ENCODE measurements at regions not wholly inside any gene's neighbourhood (a gene's known extent, or its start where the extent isn't known, plus 50 kb on each side); places are given as distances from the start of the nearest gene placed in this dataset.

DNA sequence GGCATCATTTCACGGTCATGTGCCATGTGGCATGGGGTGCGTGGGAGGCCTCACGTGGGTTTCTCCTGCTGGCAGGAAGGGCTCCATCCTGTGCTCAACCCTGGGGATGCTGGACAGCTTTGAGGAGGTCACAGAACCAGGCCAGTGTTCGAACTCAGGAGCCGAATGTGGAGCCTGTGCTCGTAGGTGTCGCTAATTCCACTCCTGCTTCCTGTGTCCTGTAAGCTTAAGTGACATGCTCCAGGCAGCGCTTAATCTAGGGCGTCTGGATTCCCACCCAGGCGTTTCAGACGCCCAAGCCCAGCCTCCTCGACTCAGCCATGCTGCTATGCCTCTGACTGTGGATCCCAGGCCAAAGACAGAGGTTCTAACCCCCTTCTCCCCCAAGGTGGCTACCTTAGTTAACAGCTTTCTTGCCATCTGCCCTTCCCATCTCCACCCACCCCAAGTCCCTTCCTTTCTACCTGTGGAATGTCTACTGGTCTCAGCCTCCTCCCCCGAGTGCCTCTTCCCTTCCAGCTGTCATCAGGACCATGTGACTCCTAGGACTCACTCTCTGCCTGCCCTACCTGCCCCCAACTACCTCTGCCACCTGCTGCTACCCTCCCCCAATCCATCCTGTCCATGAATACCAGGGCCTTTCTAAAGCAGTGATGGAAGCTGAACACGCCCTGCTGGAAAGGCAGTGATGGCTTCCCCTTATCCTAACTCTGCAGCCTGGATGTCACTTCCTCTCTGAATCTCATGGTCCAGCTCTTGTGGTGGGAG lies 255.1 kb downstream of the CDH26 start:
- DNase-seq (ENCODE audit: low spot score): no peak

DNA sequence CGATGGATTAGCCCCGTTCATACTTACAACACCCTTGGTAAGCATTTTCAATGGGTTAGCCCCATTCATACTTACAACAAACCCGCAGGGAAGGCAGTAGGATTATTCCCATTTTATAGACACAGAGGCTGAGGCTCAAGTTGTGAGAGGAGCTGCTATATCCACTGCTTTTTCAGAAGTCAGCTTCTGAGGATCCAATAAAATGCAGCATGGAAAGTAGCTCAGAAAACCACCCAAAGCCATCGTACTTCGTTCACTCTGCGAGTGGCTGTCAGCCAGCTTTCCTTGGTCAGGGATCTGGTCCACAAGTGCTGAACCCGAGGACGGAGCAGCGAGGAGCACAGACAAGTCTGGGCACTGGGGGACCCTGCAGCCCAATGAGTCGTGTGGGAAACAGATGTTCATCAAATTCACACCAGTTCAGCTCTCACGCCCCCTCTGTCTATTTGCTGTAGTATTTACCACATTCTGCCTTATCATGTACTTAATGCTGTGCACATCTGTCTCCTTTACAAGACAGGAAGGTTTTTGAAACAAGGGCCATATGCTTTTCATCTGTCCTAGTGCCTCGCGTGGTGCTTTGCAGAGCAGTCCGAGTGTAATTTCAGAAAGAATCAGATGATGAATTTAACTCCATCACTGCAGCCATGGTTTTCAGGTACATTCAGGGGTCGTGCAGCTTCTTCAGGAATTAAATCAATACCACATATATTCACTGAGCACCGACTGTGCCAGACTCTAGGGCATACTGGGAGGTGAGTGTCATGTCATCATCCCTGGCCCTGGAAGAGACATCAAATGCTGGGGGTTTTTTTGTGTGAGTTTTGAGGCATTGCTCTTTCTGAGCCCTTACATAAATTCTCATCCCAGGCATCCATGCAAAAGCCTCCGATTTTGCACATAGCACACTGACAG lies 256.9 kb downstream of the CDH26 start:
- no peak for DNase-seq (ENCODE audit: low spot score)

DNA sequence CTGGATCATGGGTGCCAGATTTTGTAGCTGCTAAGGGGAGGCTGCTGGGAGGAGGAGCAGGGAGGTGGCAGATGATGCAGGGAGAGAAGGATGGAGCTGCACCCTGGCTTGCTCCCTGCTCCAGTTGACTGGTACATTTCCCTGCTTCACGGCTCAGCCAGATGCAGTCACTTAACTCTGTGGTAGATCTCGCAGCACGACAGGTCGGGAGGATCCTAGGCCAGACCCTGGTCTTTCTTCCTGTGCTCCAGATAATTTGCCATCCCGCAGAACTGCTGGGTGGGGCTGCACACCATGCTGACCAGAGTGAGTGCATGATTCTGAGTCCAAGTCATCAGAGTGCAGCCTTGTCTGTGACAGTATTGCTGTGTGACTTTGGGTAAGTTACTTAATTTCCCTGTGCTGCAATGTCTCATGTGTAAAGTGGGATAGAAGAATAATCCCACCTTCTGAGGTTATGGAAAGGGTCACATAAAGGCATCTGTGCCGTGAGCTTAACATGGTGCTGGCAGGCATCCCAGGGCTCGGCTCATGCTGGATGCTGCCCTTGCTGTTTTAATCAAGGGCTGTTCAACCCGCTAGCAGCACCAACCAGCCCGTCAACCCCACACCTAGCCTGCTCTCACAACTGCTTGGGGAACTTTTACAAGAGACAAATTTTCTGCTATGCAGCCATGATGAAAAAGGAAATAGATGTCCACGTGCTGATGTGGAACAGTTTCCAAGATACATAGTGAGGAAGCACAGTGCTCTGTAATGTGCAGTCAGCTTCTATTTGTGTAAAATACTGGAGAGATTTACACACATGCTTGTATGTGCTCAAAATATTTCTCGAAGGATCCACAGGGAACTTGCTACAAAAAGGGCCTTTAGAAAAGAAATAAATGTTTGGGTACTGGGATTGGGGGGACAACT lies 257.9 kb downstream of the CDH26 start:
- DNase-seq (ENCODE audit: low spot score): no peak

DNA sequence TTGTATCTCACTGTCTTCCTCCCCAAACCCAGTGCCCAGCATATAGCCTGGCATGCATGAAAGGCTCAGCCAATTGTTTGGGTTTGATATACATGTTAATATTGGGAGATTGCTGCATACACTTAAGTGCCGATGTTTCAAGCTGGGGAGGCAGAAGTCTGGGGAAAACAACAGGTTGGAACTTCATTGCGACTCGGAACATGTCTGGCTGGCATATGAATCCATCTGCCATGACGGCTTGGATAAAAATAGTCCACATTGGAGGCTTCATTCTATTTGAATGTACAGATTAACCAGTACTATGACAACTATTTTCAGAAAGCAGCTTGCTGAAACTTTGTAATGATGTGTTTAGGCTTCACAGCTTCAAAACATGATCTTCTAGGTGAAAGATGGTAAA lies 261.0 kb downstream of the CDH26 start:
- DNase-seq (ENCODE audit: low spot score): no peak

DNA sequence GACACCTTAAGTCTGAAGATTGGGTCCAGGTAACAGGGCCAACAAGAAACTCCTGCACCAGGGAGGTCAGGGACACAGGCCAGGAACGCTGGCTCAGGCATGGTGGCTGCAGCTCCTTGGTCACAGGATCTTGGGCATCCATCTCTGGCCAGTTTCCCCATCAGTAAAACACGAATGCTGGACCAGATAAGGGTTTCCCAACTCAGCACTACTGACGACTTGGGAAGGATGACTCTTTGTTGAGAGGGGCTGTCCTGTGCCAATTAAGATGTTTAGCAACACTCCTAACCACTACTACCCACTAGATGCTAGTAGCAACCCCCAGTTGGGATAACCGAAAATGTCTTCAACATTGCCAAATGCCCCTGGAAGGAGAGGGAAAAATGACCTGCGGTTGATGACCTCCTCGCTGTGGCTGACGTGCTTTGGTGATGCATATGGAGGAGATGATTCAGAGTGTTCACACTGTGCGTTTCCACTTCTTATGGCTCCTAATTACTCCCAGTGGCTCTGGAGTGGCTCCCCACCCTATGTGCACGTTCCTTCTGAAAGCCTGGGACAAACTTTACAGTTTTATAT lies 261.9 kb downstream of the CDH26 start:
- DNase-seq (ENCODE audit: low spot score): no peak

DNA sequence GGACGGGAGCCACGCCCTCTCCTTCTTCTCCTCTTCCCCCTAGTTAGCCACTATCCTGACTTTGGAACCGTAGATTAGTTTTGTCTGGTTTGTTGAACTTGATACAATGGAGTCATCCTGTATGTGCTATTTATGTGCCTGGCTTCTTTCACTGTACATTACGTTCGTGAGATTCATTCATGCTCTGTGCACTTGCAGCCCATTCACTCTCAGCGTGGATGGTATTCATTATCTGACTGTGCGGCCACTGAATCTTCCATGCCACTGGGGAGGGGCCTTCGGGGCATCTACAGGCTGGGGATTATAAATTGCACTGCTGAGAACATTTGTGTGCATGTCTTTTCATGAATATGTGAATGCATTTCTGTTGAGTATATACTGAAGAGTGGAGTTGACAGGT lies 262.5 kb downstream of the CDH26 start:
- no peak for DNase-seq (ENCODE audit: low spot score)

DNA sequence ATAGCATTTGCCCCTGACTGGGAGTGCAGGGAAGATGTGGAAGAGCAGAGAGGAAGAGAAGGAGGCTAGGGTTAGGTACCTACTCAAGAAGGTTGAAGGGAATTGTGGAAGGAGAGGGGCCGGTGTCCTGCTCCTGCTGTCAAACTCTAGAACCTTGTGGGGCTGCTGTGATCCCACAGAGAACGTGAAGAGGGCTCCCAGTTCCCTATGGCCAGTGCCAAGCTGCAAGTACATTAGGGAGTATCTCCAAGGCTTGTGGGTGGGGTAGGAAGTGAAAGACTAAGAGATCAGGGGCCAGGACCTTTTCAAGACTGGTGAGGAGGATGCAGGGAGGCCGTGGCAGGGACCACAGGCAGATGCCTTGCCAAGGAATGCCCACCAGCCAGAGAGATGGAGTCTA lies 263.4 kb downstream of the CDH26 start:
- no peak for DNase-seq (ENCODE audit: low spot score)

DNA sequence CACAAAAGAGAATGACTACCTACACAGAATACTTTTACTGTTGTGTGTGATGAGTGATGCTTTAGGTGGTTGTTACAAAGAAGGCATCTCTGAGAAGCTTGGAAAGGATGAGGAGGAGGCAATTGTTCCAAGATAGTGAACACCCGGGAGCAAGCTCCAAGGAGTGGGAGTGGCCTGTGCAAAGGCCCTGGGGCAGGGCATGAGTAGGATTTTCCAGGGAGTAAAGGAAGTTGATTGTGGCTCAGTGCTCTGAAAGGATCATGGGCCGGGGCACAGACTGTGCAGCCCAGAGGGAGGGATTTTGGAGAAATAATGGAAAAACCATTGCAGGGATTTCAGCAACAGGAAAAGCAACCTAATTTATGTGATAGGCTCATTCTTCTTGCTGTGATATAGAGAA lies 264.3 kb downstream of the CDH26 start:
- no peak for DNase-seq (ENCODE audit: low spot score)

DNA sequence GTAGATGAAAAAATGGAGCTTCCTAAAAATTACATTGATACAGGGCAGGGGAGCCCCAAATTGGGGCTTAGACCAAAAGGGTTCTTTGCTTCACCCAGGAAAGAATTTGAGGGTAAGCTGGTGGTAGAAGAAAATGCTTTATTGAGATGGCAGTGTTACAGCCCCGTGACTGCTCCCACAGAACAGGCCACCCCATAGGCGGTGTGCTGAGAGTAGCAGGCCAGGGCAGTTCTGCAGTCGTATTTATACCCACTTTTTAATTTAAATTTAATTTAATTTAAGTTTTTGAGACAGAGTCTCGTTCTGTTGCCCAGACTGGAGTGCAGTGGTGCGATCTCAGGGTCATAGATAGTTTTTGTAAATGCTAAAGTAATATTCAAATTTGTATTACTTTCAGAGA lies 265.0 kb downstream of the CDH26 start:
- no peak for DNase-seq (ENCODE audit: low spot score)

DNA sequence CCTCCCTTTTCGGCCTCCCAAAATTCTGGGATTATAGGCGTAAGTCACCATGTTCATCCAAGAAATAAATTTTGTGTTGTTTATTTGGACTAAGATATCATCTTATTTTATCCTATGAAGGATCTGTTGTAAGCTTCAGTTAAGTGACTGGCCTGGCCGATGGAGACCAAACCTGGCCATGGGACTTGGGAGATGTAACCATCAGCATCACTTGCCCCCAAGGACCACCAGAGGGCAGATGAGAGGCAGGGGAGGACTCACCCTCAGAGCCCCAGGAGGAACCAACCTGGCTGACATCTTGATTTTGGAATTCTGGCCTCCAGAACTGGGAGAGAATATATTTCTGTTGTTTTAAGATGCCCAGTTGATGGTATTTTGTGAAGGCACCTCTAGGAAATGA lies 266.7 kb downstream of the CDH26 start:
- peak; percentile 32 for DNase-seq (ENCODE audit: low spot score)

DNA sequence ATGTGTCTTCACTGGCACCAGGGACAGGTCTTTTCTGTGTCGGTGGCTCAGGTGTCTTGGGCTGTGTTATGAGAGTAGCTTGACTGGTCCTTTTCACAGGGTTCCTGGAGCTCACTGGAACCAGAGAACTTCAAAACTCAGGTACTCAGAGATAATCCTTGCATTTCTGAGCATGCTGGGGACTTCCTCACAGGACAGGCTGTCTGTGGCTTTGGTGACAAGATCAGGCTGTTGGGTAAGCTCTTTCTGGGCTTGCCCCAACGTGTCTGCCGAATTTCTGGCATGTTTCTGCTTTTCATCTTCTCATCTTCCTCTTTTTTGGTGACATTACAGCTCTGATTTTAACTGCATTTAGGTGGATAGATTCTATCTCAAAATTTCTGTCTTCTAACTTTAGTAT lies 270.0 kb downstream of the CDH26 start:
- no peak for DNase-seq (ENCODE audit: low spot score)

DNA sequence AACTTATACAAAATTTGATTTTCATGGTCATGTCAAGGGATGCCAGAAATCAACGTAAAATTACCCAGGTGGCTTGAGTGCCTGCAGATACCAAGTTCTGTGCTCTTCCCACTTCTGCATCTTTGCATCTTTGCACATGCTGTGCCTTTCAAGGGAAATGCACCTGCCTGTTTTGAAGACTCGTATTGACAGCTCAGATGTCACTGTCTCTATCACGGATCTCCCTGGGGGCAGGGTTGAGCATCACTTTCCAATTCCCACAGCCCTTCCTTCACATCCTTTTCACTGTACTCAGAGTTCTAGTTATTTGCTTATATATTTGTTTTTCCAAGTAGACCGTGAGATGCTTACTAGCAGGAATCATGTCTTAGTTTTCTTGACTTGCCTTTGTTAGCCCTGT lies 274.2 kb downstream of the CDH26 start:
- DNase-seq (ENCODE audit: low spot score): no peak

DNA sequence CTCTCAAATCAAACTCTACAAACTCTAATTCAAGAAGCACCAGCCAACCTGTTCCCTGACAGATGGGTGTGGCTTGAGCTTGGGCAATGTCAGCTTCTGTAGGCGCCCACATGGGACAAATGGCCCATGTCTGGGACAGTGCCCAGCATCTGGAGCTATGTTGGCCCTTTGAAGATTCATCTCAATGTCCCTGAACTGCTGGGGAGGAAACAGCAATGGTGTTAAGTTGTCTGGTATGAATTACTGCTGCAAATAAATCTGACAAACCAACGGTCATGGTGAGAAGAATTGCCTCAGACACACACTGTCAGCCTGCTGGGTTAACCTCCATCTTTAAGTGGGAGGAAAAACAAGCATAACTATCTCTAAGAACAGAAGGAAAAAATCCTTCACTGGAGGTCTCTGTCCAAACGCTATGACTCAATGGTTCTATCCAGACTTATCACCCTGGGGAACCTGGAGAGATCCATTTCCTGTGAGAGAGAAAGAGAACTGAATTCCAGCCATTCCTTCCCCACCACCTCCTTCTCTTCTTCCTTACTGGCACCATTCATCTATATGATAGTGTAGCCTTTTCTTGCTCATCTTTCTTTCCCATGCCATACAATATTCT lies 274.9 kb downstream of the CDH26 start:
- no peak for DNase-seq (ENCODE audit: low spot score)

DNA sequence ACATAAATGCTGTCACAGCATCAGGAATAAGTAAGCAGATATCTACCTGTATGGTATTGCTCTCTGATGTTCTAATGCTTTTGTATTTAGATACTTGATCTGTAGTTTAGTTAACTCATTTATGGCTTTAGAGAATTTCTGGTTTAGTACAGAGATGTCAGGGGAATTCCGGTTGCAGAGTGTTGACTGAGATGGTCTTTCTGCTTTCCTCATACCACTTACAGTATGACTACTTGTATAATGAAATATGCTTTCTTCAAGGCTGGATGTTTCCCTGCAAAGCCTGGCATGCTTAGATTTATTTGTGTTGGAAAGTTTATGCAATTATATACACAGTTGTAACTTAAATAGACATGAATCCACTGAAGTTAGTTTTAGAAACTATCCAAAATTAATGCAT lies 278.4 kb downstream of the CDH26 start:
- no peak for DNase-seq (ENCODE audit: low spot score)

DNA sequence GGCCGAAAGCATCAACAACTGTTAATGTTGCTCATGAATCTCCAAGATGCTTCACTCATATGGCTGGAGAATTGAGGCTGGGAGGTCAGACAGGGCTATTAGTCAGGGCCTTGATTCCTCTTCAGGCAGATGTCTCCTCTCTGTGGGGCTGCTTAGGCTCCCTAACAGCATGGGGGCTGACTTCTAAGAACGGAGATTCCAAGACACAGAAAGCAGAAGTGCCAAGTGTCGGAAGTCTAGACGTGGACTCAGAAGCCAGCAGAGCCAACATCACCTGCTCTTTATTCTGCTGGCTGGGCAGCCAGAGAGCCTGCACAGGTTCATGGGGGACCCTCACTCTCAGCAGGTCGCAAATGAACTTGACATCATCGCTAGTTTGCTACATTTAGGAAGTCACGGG lies 279.8 kb downstream of the CDH26 start:
- no peak for DNase-seq (ENCODE audit: low spot score)

DNA sequence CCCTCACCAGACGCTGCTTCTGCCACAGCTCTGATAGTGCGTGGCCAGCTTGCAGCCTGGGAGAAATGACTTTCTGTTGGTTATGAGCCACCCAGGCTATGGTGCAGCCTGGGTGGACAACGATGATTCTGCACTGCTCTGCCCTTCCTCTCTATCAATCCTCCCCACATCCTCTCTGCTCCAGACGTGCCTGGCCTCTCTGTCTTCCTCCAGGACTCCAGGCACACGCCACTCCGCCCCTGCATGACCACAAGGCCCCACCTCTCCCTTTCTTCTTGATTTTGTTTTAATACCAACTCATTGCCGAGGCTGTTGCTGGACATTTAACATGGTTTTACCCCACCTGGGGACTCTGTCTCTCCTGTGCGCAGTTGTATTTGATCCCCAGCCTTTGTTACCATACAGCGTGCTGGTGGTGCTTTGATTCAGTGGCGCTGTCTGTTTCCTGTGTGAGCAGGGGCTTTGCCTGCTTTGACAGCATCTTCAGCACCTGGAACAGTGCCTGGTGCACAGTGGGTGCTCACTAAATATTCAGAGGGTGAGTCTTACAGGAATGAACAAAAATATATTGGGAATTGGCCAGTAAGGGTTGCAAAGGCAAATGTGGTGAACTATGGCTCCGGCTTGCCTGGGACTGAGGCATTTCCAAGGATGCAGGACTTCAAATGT lies 280.9 kb downstream of the CDH26 start:
- no peak for DNase-seq (ENCODE audit: low spot score)

DNA sequence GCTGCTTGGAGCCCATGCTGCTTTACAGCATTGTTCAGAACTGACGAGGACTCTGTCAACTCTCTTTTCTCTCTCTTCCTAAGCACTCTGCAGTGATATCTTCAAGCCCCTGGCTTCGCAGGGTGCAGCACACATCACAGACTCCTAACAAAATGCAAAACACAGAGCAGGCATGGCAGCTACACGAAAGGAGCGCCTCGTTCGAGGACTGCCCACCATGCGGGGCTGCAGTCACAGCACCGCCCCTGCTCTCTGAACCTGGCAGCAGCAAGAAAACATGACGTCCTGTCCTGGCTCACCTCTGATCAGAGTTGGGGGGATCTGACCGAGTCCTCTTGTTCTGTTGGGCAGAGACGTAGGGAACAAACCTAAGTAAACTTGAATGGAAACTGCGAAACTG lies 281.7 kb downstream of the CDH26 start:
- DNase-seq (ENCODE audit: low spot score): no peak

DNA sequence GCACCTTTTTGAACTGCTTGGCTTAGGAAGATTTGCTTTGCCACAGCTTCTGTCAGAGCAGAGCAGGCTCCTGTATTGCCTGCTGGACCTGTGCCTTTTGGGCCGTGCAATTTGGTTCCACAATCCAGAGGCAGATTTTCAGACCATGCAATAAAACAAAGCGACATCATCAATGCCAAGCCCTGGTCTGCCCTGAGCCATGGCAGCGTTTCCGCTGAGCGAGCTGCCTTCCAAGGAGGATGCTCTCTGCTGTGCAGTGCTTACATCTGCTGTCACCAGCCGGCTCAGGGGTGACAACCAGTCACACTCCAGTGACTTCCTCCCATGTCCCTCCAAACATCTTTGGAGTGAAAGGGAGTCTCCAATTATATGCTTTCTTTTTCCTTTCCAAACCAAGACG lies 282.2 kb downstream of the CDH26 start:
- DNase-seq (ENCODE audit: low spot score): no peak

DNA sequence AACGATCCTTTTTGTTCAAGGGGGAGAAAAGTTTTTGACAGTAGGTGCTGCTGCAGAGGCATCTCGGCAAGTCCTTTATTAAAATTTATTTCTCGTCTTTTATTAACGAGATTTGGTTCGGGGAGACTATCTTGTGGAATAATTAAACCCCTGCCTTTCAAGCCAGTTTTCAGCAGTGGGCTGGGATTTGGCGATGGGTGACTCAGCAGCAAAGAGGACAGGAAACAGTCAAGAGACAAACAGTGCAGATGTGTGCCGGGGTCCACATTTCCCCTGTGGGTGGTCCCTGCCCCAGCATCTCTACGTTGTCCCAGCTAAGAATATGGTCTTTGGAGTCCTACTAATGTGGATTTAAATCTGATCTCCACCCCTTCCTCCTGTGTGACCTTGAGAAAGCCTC lies 282.8 kb downstream of the CDH26 start:
- DNase-seq (ENCODE audit: low spot score): no peak

DNA sequence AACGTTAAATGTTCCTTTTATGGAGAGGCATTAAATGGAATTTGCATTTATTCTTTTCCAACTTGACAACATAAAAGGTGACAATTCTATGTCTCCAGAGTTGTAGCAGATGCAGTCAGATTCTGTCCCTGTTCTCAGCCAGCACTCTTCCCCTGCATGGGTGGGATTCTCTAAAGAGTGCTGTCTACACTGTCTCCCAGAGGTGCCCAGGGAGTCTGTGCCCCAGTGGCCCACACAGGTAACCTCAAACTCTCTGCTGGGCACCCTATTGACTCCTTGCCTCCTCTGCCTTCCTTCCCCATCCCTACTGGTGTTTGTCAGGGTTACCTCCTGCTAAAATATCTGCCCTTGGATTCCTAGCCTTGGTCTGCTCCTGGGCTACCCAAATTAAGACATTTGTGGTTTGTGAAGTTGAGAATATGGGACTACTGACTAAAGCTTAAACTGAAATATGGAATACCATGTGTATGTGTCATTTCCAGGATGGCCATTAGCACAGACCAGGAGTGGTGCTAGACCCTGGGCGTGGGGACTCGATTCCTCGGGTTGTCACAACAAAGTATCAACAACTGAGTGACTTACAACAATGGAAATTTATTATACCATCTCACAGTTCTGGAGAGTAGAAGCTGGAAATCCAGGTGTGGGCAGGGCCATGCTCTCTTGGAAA lies 284.7 kb downstream of the CDH26 start:
- peak; percentile 72 for DNase-seq (ENCODE audit: low spot score)

Measured in hepatic stellate cell (primary cell).